Endothelial cell of umbilical vein (primary cell): ENCODE measurements at regions not wholly inside any gene's neighbourhood (a gene's known extent, or its start where the extent isn't known, plus 50 kb on each side); places are given as distances from the start of the nearest gene placed in this dataset.

ENCODE experiments used
- BruUV-seq: library from RNA; stranded (reverse); fragments of 400-500 nt; replicated peaks from 2 replicates; lab custom pipeline; 2021; lab: Mats Ljungman, UMichigan
- CTCF ChIA-PET: fragments of 300-600, 350-600 bp; sonication (Branson Sonifier 250); formaldehyde crosslinking; loops from one replicate; lab custom pipeline; 2021; ENCODE audit warnings: antibody characterized with exemption, inconsistent platforms; lab: Charles Lee
- POLR2A ChIA-PET: fragments of 300-600, 350-600 bp; sonication (Branson Sonifier 250); formaldehyde crosslinking; loops from one replicate; lab custom pipeline; 2021; ENCODE audit warnings: antibody characterized with exemption, inconsistent platforms; lab: Charles Lee
- DNase-seq: peaks from one replicate; pipeline ENCODE4 v3.0.0-alpha.2; 2011; ENCODE audit warnings: low read depth, low spot score
- FAIRE-seq: peaks from 2 replicates; lab custom pipeline; 2011; peaks lifted over from hg19 to GRCh38; lab: Jason Lieb, UNC
- H2AFZ ChIP-seq: 2 replicates; pipeline ENCODE4 v1.6.0; 2012; ENCODE audit warnings: low read depth, low read length, control low read depth, inconsistent platforms
- H3K27ac ChIP-seq: 2 replicates; pipeline ENCODE4 v1.5.1; 2011; ENCODE audit warnings: low read depth, mild to moderate bottlenecking, control low read depth, low read length, moderate library complexity; ENCODE audit not compliant: insufficient read depth
- H3K27me3 ChIP-seq, 2 experiments: 2 replicates each; pipeline versions ENCODE4 v1.6.0 to v1.6.1; 2011; ENCODE audit warnings: low read length in 2 of 2, mixed read lengths in 1 of 2; ENCODE audit not compliant: control insufficient read depth in 2 of 2, insufficient read depth in 2 of 2
- H3K36me3 ChIP-seq, 2 experiments: 2 replicates in 1 of 2; 3 replicates in 1 of 2; pipeline ENCODE4 v1.5.1; 2011; ENCODE audit warnings: low read length in 2 of 2, mild to moderate bottlenecking in 1 of 2, moderate library complexity in 1 of 2; ENCODE audit not compliant: control insufficient read depth in 2 of 2, insufficient read depth in 2 of 2; ENCODE audit errors: extremely low read depth in 1 of 2
- H3K4me1 ChIP-seq: 3 replicates; pipeline ENCODE4 v1.5.1; 2011; ENCODE audit warnings: mild to moderate bottlenecking, low read length; ENCODE audit not compliant: control insufficient read depth, insufficient read depth; ENCODE audit errors: extremely low read depth
- H3K4me2 ChIP-seq: 2 replicates; pipeline ENCODE4 v1.6.1; 2011; ENCODE audit warnings: low read length, control low read depth, mixed read lengths; ENCODE audit not compliant: insufficient read depth
- H3K4me3 ChIP-seq, 3 experiments: fragments of 200-600 bp in 1 of 3; sonication (generic), shearing (Covaris generic) in 1 of 3; replicated peaks in 1 of 3; 2 replicates each; pipeline ENCODE4 v1.5.1; 2011 to 2016; ENCODE audit warnings: control low read depth in 3 of 3, low read length in 3 of 3, mild to moderate bottlenecking in 2 of 3, inconsistent platforms in 1 of 3, low read depth in 1 of 3, moderate library complexity in 1 of 3; ENCODE audit not compliant: insufficient read depth in 1 of 3
- H3K79me2 ChIP-seq: 2 replicates; pipeline ENCODE4 v1.6.0; 2012; ENCODE audit warnings: low read length, inconsistent platforms; ENCODE audit not compliant: control insufficient read depth, insufficient read depth
- H3K9ac ChIP-seq: replicated peaks from 2 replicates; pipeline ENCODE3; 2011; ENCODE audit warnings: low read length, control low read depth; ENCODE audit not compliant: insufficient read depth; ENCODE audit errors: extremely low read depth
- H3K9me1 ChIP-seq: replicated peaks from 3 replicates; pipeline ENCODE4 v1.6.0; 2011; ENCODE audit warnings: mild to moderate bottlenecking, low read length; ENCODE audit not compliant: control insufficient read depth, insufficient read depth; ENCODE audit errors: extremely low read depth
- H3K9me3 ChIP-seq: replicated peaks from 2 replicates; pipeline ENCODE4 v1.5.1; 2012; ENCODE audit warnings: low read length, inconsistent platforms; ENCODE audit not compliant: control insufficient read depth, insufficient read depth
- H4K20me1 ChIP-seq: replicated peaks from 2 replicates; pipeline ENCODE3; 2011; ENCODE audit warnings: mild to moderate bottlenecking, low read length; ENCODE audit not compliant: control insufficient read depth, insufficient read depth; ENCODE audit errors: extremely low read depth
- EZH2 ChIP-seq: IDR thresholded peaks from 2 replicates; pipeline ENCODE4 v1.6.1; 2012; ENCODE audit warnings: borderline replicate concordance, low read depth, mild to moderate bottlenecking, moderate library complexity, low read length, inconsistent platforms; ENCODE audit not compliant: severe bottlenecking
- FOS ChIP-seq: IDR thresholded peaks from 2 replicates; pipeline ENCODE4 v1.6.1; 2011; ENCODE audit warnings: mild to moderate bottlenecking, low read length, moderate library complexity, borderline replicate concordance; ENCODE audit not compliant: insufficient read depth
- GATA2 ChIP-seq: IDR thresholded peaks from 2 replicates; pipeline ENCODE4 v1.7.0; 2011; ENCODE audit warnings: low read depth, mild to moderate bottlenecking, moderate library complexity, mixed read lengths, low read length; ENCODE audit not compliant: insufficient read length, insufficient read depth
- JUN ChIP-seq: IDR thresholded peaks from 2 replicates; pipeline ENCODE4 v1.6.1; 2011; ENCODE audit warnings: borderline replicate concordance, low read depth; ENCODE audit not compliant: insufficient read length, insufficient read depth
- MYC ChIP-seq: IDR thresholded peaks from one replicate; pipeline ENCODE4 v1.6.1; 2011; ENCODE audit warnings: mild to moderate bottlenecking, low read depth, low read length
- POLR2A ChIP-seq: IDR thresholded peaks from 2 replicates; pipeline ENCODE4 v1.6.1; 2012; ENCODE audit warnings: low read depth, mild to moderate bottlenecking, control low read depth, low read length
- POLR2AphosphoS5 ChIP-seq: IDR thresholded peaks from 2 replicates; pipeline ENCODE4 v1.6.1; 2012; ENCODE audit warnings: low read depth, mild to moderate bottlenecking, control low read depth, low read length, moderate library complexity; ENCODE audit not compliant: insufficient read depth
- dilution Hi-C: fragments of 300-500 bp; cut with MboI; formaldehyde crosslinking; loops from one replicate; pipeline ENCODE4 v1.15.0; 2019; ENCODE audit warnings: low sequenced_read_pairs; ENCODE audit not compliant: extremely low pct_ligation_motif_present
- intact Hi-C: fragments of 100-400 bp; cut with micrococcal nuclease; formaldehyde crosslinking; loops from one replicate; pipeline ENCODE4 v1.10.0; 2022
- TF ChIP-seq, protein P1 (sequence below): IDR thresholded peaks from 2 replicates; pipeline ENCODE4 v1.6.1; 2011; ENCODE audit not compliant: insufficient read depth, insufficient read length
- TF ChIP-seq, protein P2 (sequence below), 2 donors: IDR thresholded peaks; 1 replicate in 1 of 2; 2 replicates in 1 of 2; pipeline ENCODE4 v1.5.1; 2011; ENCODE audit warnings: low read length in 2 of 2, mild to moderate bottlenecking in 2 of 2, moderate library complexity in 2 of 2, control low read depth in 1 of 2, inconsistent platforms in 1 of 2, low read depth in 1 of 2; ENCODE audit not compliant: insufficient read depth in 1 of 2; ENCODE audit errors: extremely low read depth in 1 of 2

DNA sequence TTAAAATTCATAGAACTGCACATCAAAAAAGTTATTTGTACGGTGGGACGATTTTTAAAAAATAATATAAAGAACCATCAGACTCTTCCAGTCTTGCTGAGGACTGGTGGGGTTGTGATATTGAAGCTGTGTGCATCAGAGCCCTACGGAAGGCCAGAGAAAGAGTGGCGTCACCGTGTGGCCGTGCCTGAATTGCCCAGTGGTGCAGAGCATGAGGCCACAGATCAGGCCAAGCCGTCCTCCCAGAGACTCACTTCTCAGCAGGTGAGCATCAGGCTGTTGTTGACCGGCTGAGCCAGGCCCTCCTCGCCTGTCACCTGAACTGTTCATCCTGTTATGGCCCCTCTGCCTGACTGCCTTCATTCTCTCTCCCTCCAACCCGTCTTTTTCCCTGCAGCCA, 1013.9 kb downstream of the TBC1D22A start:
- no peaks in the 10 kb centered on the region for H3K36me3 ChIP-seq
- H3K4me2 ChIP-seq, result no peak overlapping the region
- DNase-seq, result no peak
- intact Hi-C loops (no loop called here), dilution Hi-C loops (no loop called here)
- no peaks in the 10 kb centered on the region for H3K79me2 ChIP-seq
- FAIRE-seq, result no peak
- no peak overlapping the region for H2AFZ ChIP-seq
- POLR2A ChIA-PET, result no interaction called here
- H3K9me3 ChIP-seq, result peaks cover 4% of the 10 kb centered on the region
- H3K27me3 ChIP-seq, result no peaks in the 10 kb centered on the region
- H3K4me3 ChIP-seq, result no peak overlapping the region
- no TSS peak for BruUV-seq
- no peaks in the 10 kb centered on the region for H4K20me1 ChIP-seq
- H3K4me1 ChIP-seq, result no peaks in the 10 kb centered on the region
- TF ChIP-seq, protein P1, sequence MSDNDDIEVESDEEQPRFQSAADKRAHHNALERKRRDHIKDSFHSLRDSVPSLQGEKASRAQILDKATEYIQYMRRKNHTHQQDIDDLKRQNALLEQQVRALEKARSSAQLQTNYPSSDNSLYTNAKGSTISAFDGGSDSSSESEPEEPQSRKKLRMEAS, result no peak
- TF ChIP-seq GATA2 (no peak), POLR2A (no peak), FOS (no peak), MYC (no peak), EZH2 (no peak), POLR2AphosphoS5 (no peak), JUN (no peak)
- TF ChIP-seq, protein P2, sequence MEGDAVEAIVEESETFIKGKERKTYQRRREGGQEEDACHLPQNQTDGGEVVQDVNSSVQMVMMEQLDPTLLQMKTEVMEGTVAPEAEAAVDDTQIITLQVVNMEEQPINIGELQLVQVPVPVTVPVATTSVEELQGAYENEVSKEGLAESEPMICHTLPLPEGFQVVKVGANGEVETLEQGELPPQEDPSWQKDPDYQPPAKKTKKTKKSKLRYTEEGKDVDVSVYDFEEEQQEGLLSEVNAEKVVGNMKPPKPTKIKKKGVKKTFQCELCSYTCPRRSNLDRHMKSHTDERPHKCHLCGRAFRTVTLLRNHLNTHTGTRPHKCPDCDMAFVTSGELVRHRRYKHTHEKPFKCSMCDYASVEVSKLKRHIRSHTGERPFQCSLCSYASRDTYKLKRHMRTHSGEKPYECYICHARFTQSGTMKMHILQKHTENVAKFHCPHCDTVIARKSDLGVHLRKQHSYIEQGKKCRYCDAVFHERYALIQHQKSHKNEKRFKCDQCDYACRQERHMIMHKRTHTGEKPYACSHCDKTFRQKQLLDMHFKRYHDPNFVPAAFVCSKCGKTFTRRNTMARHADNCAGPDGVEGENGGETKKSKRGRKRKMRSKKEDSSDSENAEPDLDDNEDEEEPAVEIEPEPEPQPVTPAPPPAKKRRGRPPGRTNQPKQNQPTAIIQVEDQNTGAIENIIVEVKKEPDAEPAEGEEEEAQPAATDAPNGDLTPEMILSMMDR (IDR thresholded peaks at IDR 0.05; ENCODE audit: extremely low read depth in 1 of 2, insufficient read depth in 1 of 2, low read depth in 1 of 2, low read length in 2 of 2), result no peak
- H3K27ac ChIP-seq, result no peak overlapping the region
- no peaks in the 10 kb centered on the region for H3K9me1 ChIP-seq
- CTCF ChIA-PET, result no interaction called here
- no peak overlapping the region for H3K9ac ChIP-seq
